ENCODE measurements at regions not wholly inside any gene's neighbourhood (a gene's known extent, or its start where the extent isn't known, plus 50 kb on each side); places are given as distances from the start of the nearest gene placed in this dataset.

- ChIA-PET POLR2A (no interaction called here), CTCF (interaction anchor here (1.0 kb wide), 1 partner anchor 25 kb away, joined by 3 read pairs; no protein-coding TSS in a partner anchor)
- Histone ChIP-seq H3K4me3 (ENCODE audit: low read depth, low read length) (no peak overlapping the region), H3K27me3 (ENCODE audit: control insufficient read depth, insufficient read depth, low read length) (no peaks in the 10 kb centered on the region), H3K36me3 (ENCODE audit: control insufficient read depth, insufficient read depth, low read length) (no peaks in the 10 kb centered on the region; the same call in 1 of the 2 replicates)
- TF ChIP-seq CTCF (IDR thresholded peaks at IDR 0.05; ENCODE audit: insufficient read depth, low read depth, low read length): no peak
- DNase-seq (ENCODE audit: low read depth): no peak
Observed at GRCh38 chr7:131076032-131076431, 251.6 kb upstream of the MKLN1 start.

DNA sequence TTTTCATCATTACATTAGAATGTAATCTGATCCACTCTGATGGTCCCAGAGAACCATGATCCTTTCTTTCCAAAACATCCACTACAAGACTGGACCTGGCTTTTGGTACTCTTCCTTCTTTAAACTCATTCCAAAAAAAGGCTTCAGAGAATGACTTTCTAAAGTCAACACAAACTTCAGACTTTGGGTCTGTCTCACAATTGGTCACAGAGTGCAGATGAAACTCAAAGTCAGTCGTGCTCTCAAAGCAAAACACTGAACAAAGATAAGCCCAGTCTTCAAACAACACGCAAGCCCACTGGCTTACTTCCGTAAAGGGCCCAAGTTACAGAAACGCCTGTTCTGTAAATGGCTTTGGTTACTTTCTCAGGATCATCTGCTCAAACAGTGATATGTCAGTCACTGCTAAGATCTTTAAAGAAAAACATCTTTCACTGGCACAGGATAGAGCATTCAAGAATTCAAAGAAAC is 250.9 kb upstream of the MKLN1 start:
- no peak for TF ChIP-seq CTCF (IDR thresholded peaks at IDR 0.05; ENCODE audit: insufficient read depth, low read depth, low read length)
- no peaks in the 10 kb centered on the region; the same call in 1 of the 2 replicates for H3K36me3 ChIP-seq (ENCODE audit: control insufficient read depth, insufficient read depth, low read length)
- DNase-seq (ENCODE audit: low read depth): no peak
- CTCF ChIA-PET: no interaction called here
- POLR2A ChIA-PET: no interaction called here
- no peak overlapping the region for H3K4me3 ChIP-seq (ENCODE audit: low read depth, low read length)
- no peaks in the 10 kb centered on the region for H3K27me3 ChIP-seq (ENCODE audit: control insufficient read depth, insufficient read depth, low read length)

DNA sequence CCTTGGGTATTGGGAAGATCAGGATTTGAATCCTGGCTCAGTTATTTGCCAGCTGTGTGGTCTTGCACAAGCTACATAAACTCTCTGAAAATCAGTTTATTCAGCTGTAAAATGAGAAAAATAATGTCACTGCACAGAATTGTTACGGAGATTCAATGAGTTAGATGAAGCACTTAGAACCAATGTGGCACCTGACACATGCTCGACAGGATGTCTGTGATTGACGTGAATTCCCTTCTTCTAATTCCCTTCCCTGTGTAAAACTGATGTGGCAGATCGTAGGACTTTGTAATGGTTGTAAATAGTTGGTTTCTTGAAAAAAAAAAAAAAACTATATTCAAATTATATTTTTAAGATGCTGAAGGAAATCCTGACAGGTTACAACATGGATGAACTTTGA is 249.9 kb upstream of the MKLN1 start:
- CTCF ChIA-PET: no interaction called here

DNA sequence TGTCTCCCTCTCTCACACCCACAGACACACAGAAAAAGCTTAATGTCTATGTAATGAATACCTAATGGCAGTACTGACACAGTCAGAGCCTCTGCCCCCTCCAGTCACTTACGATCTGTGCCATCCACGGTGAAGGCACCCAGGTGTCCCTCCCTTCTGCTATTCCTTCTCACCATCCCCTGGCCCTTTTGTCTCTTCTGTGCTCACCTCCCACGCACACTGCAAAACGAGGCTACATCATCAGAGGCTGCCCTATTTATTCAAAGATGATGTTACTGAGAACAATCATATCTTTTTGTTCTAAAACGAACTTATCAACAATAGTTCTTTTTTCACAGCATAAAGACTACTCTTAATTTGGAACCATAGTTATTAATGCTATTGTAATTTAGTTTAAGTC is 246.9 kb upstream of the MKLN1 start:
- DNase-seq (ENCODE audit: low read depth): no peak
- no peak for TF ChIP-seq CTCF (IDR thresholded peaks at IDR 0.05; ENCODE audit: insufficient read depth, low read depth, low read length)
- H3K4me3 ChIP-seq (ENCODE audit: low read depth, low read length): no peak overlapping the region
- CTCF ChIA-PET: no interaction called here
- no peaks in the 10 kb centered on the region for H3K27me3 ChIP-seq (ENCODE audit: control insufficient read depth, insufficient read depth, low read length)
- H3K36me3 ChIP-seq (ENCODE audit: control insufficient read depth, insufficient read depth, low read length): peaks cover 2% of the 10 kb centered on the region; the same call in 1 of the 2 replicates
- POLR2A ChIA-PET: no interaction called here

More for the DNA sequence above, 249.9 kb upstream of the MKLN1 start:
- POLR2A ChIA-PET: no interaction called here
- Histone ChIP-seq H3K27me3 (ENCODE audit: control insufficient read depth, insufficient read depth, low read length) (no peaks in the 10 kb centered on the region), H3K36me3 (ENCODE audit: control insufficient read depth, insufficient read depth, low read length) (peaks cover 2% of the 10 kb centered on the region; the same call in 1 of the 2 replicates), H3K4me3 (ENCODE audit: low read depth, low read length) (no peak overlapping the region)
- no peak for TF ChIP-seq CTCF (IDR thresholded peaks at IDR 0.05; ENCODE audit: insufficient read depth, low read depth, low read length)
- no peak for DNase-seq (ENCODE audit: low read depth)

- peaks cover 2% of the 10 kb centered on the region; the same call in 1 of the 2 replicates for H3K36me3 ChIP-seq (ENCODE audit: control insufficient read depth, insufficient read depth, low read length)
- no peak overlapping the region for H3K4me3 ChIP-seq (ENCODE audit: low read depth, low read length)
- H3K27me3 ChIP-seq (ENCODE audit: control insufficient read depth, insufficient read depth, low read length): no peaks in the 10 kb centered on the region
- no peak for DNase-seq (ENCODE audit: low read depth)
- TF ChIP-seq CTCF (IDR thresholded peaks at IDR 0.05; ENCODE audit: insufficient read depth, low read depth, low read length): no peak
- CTCF ChIA-PET: no interaction called here
- POLR2A ChIA-PET: no interaction called here
Observed at GRCh38 chr7:131081308-131081707, 246.4 kb upstream of the MKLN1 start.

All from BJ (cell line).